ENCODE measurements at regions not wholly inside any gene's neighbourhood (a gene's known extent, or its start where the extent isn't known, plus 50 kb on each side); places are given as distances from the start of the nearest gene placed in this dataset.

- Histone ChIP-seq H3K27me3 (replicated peaks; ENCODE audit: insufficient read depth, low read length) (no peaks in the 10 kb centered on the region), H3K27ac (ENCODE audit: low read length) (no peak overlapping the region), H3K4me2 (ENCODE audit: low read depth, low read length) (no peak overlapping the region), H3F3A (ENCODE audit: insufficient read depth, low read length) (no peaks in the 10 kb centered on the region), H3K4me3 (ENCODE audit: low read length) (no peak overlapping the region), H3K9ac (ENCODE audit: low read length) (no peak overlapping the region), H3K4me1 (ENCODE audit: low read length) (no peaks in the 10 kb centered on the region), H2AFZ (ENCODE audit: low read length) (no peak overlapping the region), H3K36me3 (replicated peaks; ENCODE audit: insufficient read depth, low read length) (no peaks in the 10 kb centered on the region), H3K79me2 (ENCODE audit: low read length) (no peaks in the 10 kb centered on the region), H3K9me3 (replicated peaks; ENCODE audit: insufficient read depth, low read length) (no peaks in the 10 kb centered on the region), H4K20me1 (ENCODE audit: insufficient read depth, low read length) (no peaks in the 10 kb centered on the region), H3K9me2 (replicated peaks; ENCODE audit: insufficient read depth, low read length) (no peaks in the 10 kb centered on the region)
- DNase-seq = no peak
- no peak for TF ChIP-seq EZH2 (optimal IDR thresholded peaks at IDR 0.05; ENCODE audit: low read depth, low read length)
- no peak for TF ChIP-seq EZH2phosphoT487 (IDR thresholded peaks at IDR 0.05; ENCODE audit: low read length)
- no peak for TF ChIP-seq CTCF (IDR thresholded peaks at IDR 0.05; ENCODE audit: low read length)
Measured at GRCh38 chr10:90204956-90205314, 503.5 kb downstream of the KIF20B start.

- no peaks in the 10 kb centered on the region for H3K27me3 ChIP-seq (replicated peaks; ENCODE audit: insufficient read depth, low read length)
- no peaks in the 10 kb centered on the region for H3K4me1 ChIP-seq (ENCODE audit: low read length)
- no peak overlapping the region for H3K4me3 ChIP-seq (ENCODE audit: low read length)
- no peak overlapping the region for H3K4me2 ChIP-seq (ENCODE audit: low read depth, low read length)
- DNase-seq = no peak
- H3K9ac ChIP-seq (ENCODE audit: low read length) = no peak overlapping the region
- no peaks in the 10 kb centered on the region for H3K79me2 ChIP-seq (ENCODE audit: low read length)
- TF ChIP-seq CTCF (IDR thresholded peaks at IDR 0.05; ENCODE audit: low read length) = no peak
- no peak for TF ChIP-seq EZH2phosphoT487 (IDR thresholded peaks at IDR 0.05; ENCODE audit: low read length)
- no peak for TF ChIP-seq EZH2 (optimal IDR thresholded peaks at IDR 0.05; ENCODE audit: low read depth, low read length)
- H3K27ac ChIP-seq (ENCODE audit: low read length) = no peak overlapping the region
- H3K36me3 ChIP-seq (replicated peaks; ENCODE audit: insufficient read depth, low read length) = no peaks in the 10 kb centered on the region
- no peaks in the 10 kb centered on the region for H4K20me1 ChIP-seq (ENCODE audit: insufficient read depth, low read length)
- H3K9me2 ChIP-seq (replicated peaks; ENCODE audit: insufficient read depth, low read length) = no peaks in the 10 kb centered on the region
- H3F3A ChIP-seq (ENCODE audit: insufficient read depth, low read length) = no peaks in the 10 kb centered on the region
- H3K9me3 ChIP-seq (replicated peaks; ENCODE audit: insufficient read depth, low read length) = no peaks in the 10 kb centered on the region
- no peak overlapping the region for H2AFZ ChIP-seq (ENCODE audit: low read length)
Measured at GRCh38 chr10:90205340-90205739, 503.9 kb downstream of the KIF20B start.

GRCh38 chr10:90213346-90213745 lies 512.0 kb downstream of the KIF20B start:
- Histone ChIP-seq H3K79me2 (ENCODE audit: low read length) (no peaks in the 10 kb centered on the region), H3K9me2 (replicated peaks; ENCODE audit: insufficient read depth, low read length) (no peaks in the 10 kb centered on the region), H3K27me3 (replicated peaks; ENCODE audit: insufficient read depth, low read length) (no peaks in the 10 kb centered on the region), H4K20me1 (ENCODE audit: insufficient read depth, low read length) (no peaks in the 10 kb centered on the region), H3K36me3 (replicated peaks; ENCODE audit: insufficient read depth, low read length) (no peaks in the 10 kb centered on the region), H3K9ac (ENCODE audit: low read length) (no peak overlapping the region), H3K4me1 (ENCODE audit: low read length) (no peaks in the 10 kb centered on the region), H3K4me3 (ENCODE audit: low read length) (no peak overlapping the region), H2AFZ (ENCODE audit: low read length) (no peak overlapping the region), H3F3A (ENCODE audit: insufficient read depth, low read length) (no peaks in the 10 kb centered on the region), H3K4me2 (ENCODE audit: low read depth, low read length) (no peak overlapping the region), H3K27ac (ENCODE audit: low read length) (no peak overlapping the region), H3K9me3 (replicated peaks; ENCODE audit: insufficient read depth, low read length) (no peaks in the 10 kb centered on the region)
- TF ChIP-seq EZH2phosphoT487 (IDR thresholded peaks at IDR 0.05; ENCODE audit: low read length) = no peak
- no peak for TF ChIP-seq CTCF (IDR thresholded peaks at IDR 0.05; ENCODE audit: low read length)
- TF ChIP-seq EZH2 (optimal IDR thresholded peaks at IDR 0.05; ENCODE audit: low read depth, low read length) = no peak
- no peak for DNase-seq

Measured in MM.1S (cell line).